Activated CD4-positive, alpha-beta T cell treated with anti-CD3 and anti-CD28 coated beads, Interleukin-2, Interleukin-4, amounts not matched to agents 100 ng/mL and 50 ng/mL, durations not matched to agents 16 hours and 8 hours (primary cell): ENCODE measurements at regions not wholly inside any gene's neighbourhood (a gene's known extent, or its start where the extent isn't known, plus 50 kb on each side); places are given as distances from the start of the nearest gene placed in this dataset.
"Not testable (repeated sequence)": the region's sequence is repeated elsewhere in the genome, so short reads cannot be mapped to it uniquely, and the experiment has no call there.

Source experiments
- DNase-seq: peaks from one replicate; pipeline ENCODE4 v3.0.0-alpha.2; 2020; ENCODE audit warnings: low spot score

DNA sequence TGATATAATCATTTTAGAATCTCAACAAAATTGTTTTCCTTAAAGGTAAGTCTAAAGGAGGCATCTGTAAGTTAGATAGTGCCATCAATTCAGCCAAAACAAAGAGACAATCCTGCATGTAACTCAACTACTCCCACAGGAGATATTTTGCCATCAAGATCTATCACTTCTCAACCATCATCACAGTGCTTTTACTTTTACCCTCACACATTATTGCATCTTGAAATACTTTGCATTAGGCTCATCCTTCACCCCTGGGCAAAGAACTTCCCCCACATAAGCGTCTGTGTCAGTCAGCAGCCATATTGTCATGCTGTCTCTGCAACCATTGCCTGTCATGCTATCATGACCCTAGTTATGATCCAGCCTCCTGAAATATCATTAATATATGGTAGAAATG is 54.9 kb upstream of the NLGN1 start:
- no peak for DNase-seq

DNA sequence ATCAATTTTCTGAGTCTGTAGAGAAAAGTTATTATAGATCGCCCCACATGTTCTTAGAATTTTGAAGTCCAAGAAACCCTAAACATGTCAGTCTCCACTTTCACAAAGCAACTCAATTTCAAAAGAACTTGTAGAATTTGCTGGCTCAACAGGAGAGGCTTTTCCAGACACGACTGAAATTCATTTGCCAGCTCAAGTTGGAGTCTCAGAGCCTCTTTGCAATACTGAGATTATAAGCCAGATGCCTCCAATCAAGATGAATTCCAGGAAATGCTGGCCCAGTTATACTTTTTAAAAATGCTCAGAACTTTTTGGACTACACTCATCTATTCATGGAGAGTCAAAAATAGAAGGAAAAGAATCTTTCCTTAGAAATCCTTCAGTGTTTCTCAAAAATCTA is 56.9 kb upstream of the NLGN1 start:
- no peak for DNase-seq

DNA sequence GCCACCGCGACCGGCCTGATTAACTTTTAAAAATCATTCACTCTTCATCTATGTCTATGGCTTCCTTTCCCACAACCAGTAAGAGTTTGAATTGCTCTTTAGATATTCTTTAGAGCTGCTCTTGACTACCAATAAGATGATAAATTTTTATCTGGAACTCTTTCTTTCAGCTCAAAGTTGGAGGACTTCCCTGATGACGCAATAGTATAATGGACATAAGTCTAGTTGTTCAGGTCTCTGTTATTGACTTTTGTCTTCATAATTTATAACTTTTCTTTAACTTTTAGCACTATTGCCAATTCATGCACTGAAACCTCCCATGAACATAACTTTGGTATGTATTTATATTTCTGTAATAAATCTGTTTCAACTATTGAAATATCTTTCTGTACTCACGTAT is 61.3 kb upstream of the NLGN1 start:
- DNase-seq = no peak

DNA sequence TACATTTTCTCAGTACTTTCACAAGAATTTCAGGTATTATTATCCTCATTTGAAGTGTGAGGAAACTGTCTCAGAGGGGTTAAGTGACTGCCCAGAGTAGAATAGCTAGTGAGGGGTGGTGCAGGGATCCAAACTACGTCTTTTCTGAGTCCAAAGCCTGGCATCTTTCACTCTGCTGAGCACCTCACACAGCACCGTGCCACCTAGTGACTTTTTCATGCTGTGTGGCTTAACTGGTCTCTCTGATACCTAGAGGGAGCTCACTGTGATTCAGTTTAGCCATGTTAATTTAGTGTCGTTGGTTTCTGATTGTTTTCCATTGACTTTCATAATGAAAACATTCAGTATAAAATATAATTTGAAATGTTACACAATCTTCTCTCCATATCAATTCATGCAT is 91.4 kb upstream of the NLGN1 start:
- DNase-seq = no peak

DNA sequence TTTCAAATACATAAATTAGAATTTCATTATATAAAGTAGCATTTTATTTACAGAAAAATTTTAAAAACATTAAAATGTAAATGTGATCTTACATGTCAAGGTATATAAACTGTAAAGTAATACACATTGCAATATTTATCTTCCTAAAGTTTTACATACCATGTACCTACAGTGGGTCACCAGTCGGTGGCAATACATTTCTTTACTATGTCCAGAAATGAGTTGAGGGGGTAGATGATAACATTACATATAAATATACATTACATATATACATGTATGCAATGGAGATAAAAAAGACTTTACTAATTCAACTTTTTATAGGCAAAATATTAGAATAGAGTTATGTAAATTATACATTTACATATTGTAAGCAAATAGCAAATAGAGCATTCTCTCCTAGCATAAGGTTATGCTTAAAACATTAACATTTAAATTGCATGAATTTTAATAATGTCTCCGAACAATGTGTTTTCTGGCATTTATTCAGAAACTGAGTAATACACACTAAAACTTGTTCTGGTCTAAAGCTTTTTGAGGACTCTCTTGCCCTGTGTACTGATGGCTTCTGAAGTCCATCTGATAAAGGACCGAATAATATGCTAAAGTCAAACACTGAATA is 93.3 kb upstream of the NLGN1 start:
- no peak for DNase-seq

DNA sequence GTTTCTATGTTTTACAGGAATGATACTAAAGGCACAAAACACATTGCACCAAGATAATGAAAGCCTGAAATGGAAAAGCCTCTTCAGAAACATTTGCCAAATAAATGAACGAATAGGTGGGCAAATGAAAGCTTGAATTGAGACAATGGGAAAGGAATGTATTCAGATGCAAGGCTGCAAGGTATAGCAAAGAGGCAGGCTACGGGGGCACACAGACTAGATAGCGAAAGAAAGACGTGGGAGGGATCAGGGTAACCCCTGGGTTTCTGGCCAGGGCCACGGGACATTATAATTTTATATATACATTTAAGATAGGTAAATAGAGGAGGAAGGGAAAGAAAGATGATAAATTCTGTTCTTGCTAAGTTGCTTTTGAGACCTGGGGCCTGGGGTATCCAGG is 95.9 kb upstream of the NLGN1 start:
- DNase-seq = no peak

DNA sequence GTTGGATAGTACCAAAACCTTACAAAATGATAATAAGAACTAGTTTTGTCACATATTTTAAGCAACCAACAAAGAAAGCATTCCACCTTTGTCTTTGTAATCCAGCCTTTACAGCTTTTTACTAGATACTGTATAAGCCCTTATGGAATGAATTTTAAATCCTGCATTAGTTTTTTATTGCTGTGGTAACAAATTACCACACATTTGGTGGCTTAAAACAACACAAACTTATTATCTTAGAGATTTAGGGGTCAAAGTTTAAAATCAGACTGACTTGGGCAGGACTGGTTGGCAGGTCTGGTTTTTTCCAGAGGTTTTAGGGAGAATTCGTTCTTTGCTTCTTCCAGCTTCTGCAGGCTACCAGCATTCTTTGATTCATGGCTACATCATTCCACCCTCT is 108.5 kb upstream of the NLGN1 start:
- DNase-seq = no peak

DNA sequence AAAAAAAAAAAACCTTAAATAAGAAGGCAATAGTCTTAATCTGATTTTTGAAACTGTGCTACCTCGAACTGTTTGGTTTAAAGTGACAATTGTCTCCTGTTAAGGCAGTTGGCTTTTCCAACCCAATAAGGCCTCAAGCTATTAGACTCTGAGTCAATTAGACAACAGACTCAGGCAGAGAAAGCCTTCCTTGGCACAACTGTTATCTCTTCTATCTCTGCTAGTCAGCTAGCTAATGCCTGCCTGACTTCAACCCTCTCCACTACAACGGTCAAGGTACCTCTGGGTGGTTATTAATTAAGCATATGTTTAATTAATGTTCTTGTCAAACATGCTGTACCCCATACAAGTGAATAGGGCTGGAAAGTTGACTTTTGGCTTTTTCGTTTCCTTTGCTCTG is 110.2 kb upstream of the NLGN1 start:
- DNase-seq = no peak

DNA sequence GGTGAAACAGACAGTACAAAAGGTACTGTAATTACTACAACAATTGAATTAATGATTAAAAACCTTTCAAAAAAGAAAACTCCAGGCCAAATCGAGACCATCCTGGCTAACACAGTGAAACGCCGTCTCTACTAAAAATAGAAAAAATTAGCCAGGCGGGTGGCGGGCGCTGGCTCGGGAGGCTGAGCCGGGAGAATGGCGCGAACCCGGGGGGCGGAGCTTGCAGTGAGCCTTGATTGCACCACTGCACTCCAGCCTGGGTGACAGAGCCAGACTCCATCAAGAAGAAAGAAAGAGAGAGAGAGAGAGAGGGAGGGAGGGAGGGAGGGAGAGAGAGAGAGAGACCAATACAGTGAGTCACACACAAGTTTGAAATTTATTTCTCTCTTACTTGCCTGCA is 111.0 kb upstream of the NLGN1 start:
- DNase-seq = not testable (repeated sequence)

DNA sequence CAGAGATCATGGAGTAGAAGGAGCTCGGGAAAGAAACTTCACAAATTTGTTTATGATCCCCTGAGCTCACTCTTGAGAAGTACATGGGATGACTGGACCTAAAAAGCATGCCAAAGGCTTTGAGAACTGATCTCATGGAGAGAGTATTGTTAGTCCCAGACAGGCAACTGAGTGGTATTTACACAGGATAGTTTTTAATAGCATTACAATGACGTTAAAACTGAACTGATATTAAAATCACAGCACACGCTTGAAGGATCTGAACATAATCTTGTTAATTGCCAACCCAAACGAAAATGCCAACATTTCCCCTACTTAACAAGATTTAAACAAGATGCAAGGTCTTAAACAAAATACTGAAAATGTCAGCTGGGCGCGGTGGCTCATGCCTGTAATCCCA is 113.2 kb upstream of the NLGN1 start:
- no peak for DNase-seq

DNA sequence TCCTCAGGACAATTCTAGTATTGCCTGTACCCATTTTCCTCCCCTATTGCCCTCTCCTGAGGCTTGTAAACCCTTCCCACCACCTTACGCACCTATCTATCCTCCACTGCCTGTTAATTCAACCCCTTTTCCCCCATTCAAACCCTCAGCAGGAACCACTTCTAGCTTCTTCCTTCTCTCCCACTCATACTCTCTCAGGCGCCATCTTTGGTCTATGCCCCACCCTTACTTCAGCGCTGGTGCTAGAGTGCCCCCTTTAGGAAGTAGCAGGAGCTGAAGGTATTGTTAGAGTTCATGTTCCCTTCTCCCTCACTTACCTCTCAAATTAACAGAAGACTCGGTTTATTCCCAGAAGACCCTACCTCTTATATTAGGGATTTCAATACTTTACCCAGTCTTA is 121.8 kb upstream of the NLGN1 start:
- peak; percentile 1 for DNase-seq

DNA sequence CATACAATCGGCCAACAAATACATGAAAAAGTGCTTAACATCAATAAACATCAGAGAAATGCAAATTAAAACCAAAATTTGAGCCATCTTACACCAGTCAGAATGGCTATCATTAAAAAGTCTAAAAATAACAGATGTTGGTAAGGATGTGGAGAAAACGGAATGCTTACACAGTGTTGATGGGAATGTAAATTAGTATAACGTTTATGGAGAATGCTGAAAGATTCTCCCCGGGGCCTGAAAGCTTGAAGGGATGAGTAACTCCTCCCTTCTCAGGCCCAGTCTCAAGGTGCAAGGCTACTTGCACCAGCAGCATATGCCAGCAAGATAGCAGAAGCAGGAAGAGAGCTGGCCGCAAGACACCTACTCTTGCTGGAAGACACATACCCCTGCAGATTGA is 123.7 kb upstream of the NLGN1 start:
- DNase-seq = no peak

DNA sequence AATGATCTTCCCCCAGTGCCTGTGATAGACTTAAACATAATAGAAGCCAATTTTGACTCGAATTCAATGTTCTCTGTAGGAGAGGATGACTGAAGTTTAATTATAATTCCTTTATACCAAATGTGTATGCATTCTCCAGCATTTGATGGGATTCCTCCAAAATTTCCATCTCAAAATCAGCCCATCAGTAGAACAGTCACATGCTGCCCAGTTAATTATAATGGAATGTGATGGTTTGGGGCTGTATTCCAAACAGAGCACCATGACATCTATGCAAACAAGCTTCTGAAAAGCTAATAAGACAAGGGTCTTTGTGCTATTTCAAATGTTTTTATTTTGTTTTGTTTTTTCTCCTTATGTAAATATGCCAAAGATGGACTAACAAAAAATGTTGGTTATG is 127.7 kb upstream of the SPATA16 start:
- DNase-seq = no peak

DNA sequence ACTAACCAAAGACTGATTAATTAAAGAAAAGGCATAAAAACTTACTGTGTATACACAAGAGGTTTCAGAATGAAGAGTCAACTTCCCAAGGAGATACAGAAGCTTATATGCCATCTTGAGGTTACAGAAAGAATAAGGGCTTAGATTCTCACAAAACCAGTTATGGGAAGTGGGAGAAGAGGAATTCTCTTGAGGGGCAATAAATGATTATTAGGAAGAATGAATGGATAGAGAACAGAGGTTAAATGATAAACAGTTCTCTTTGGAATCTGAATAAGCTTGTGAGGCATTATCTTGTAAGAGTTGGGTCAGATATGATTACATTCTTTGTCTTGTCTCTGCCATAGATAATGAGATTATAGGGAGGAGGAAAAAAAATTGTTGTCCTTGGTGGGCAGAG is 126.7 kb upstream of the SPATA16 start:
- DNase-seq = no peak

DNA sequence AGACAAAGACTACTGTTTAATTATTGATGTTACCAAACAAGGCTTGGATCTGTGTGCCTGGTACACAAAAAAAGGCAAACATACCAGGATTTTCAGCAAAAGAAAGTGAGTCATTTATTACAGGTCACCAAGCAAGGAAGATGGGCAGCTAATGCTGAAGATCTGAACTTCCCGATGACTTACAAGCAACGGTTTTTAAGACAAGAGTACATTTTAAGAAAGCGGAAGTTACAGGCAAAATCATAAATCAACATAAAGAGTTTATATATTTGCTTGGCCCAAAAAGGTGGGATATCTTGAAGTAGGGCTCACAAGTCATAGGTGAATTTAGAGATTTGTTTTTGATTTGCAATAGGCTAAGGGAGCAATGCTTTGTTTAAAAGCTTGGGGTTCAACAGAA is 125.4 kb upstream of the SPATA16 start:
- DNase-seq = no peak

DNA sequence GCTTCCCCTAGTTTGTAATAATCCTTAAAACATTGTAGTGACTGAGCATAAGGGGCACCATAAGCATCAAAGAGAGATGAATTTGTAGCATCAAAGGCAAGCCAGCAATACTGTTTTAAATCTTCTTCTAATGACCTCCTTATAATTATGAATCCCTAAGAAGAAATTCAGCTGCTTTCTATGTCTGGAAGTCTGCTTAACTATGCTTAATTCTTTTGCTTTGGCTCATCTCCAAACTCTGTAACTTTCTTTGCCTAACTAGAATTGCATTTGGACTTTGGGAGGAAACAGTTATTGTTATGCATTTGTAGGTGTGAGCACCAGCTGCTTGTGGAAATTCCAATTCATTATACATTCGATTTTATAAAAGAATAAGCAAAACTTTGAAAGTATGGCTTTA is 117.7 kb upstream of the SPATA16 start:
- DNase-seq = no peak

DNA sequence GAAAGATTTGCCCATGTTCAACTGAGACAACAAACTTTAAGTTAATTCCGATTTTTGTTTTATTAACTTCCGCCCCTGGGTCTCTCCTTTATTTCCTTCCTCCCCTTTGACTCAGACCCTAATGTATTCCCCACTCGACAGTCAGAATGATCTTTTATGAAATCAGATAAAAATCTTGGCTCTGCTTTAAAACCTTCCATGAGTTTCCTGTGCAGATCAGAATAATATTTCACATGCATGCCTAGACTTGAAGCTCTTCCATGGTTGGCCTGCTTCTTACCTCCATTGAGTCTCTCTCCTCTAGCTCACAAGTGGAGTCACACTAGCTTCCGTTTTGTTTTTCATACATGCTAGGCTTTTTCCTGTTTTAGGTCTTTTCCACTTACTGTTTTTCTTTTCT is 116.8 kb upstream of the SPATA16 start:
- DNase-seq = no peak

DNA sequence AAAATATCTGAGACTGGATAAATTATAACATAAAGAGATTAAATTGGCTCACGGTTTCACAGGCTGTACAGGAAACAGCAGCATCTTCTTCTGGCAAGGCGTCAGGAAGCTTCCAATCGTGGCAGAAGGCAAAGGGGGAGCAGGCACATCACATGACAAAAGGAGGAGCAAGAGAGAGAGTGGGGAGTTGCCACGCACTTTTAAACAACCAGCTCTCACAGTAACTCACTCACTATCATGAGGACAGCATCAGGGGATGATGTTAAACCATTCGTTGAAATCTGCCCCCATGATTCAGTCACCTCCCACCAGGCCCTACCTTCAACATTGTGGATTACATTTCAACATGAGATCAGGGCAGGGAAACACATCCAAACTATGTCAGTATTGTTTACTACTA is 114.5 kb upstream of the SPATA16 start:
- DNase-seq = no peak

DNA sequence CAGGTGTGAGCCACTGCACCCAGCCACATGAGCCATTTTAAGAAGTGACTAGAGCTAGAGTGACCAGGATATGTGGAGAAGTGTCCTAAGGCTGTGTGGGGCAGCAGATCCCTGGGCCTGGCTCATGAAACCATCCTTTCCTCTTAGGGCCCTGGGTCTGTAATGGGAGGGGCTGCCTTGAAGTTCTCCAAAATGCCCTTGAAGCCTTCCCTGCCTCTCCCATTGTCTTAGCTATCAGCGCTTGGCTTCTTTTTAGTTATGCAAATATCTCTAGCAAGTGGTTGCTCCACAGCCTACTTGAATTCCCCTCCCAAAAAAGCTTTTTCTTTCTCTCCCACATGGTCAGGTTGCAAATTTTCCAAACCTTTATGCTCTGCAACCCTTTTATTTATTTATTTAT is 112.4 kb upstream of the SPATA16 start:
- no peak for DNase-seq

DNA sequence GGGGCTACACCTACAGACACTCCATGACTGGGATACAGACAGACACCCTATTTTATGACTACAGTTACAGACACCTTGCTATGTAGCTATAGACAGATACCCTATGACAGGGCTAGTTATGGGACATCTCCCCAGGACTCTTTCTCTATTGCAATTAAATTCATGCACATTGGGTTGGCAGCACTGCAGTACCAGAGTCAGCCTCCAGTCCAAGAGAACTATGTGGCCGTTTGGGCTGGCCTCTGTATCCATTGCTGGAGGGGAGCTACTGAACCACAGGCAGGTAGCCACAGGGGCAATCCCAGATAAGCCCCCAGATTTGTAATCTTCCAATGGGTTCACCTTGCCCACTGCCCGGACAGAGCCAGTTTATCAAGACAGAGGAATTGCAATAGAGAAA is 108.4 kb upstream of the SPATA16 start:
- no peak for DNase-seq

DNA sequence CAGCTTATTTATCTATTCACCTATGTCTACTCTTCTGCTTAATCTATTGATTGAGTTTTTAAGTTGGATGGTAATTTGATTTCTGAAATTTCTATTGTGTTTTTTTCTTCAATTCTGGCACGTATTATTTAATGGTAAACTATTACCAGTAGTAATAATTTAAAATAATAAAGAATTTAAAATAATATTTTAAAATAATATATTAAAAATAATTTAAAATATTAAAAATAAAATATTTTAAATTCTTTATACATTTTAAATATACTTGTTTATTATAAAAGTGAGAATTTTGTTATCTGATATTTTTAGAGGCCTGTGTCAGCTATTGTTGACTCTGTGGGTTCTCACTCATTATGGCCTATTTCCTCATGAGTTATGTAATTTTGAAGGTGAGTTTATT is 100.7 kb upstream of the SPATA16 start:
- DNase-seq = no peak

DNA sequence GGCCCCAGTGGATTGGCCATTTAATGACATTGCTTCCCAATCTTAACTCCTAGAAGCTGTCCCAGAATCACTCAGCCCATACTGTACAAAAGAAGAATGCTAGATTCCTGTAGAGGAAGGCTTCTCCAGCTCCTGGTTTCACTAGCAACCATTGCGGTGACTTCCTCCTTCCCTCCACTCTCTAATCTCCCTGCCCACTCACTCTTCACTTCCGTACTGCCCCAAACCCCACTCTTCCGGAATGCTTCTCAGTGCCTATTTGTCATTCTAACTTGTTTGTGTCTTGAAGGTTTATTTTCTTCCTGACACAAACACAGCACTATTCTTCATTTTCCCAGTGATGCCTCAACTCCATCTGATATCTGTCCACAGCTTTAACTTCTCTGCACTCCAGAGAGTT is 97.1 kb upstream of the SPATA16 start:
- no peak for DNase-seq

DNA sequence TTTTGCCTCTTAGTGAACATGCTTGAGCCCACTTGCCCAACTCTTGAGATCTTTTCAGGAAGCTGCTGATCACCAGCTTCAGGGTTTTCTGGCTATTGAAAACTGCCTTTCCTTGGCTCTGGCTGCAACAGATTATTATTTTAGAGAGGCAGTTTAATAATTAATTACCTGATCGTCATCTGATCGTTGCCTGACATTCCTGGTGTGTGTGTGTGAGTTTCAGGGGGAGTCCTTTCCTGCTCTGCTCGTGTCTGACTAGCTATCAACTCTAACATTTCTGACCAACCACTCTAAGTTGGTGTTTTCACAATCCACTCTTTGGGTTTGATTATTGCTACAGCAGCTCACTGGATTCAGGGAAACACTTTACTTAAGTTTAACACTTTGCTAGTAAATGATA is 84.3 kb upstream of the SPATA16 start:
- DNase-seq = no peak

DNA sequence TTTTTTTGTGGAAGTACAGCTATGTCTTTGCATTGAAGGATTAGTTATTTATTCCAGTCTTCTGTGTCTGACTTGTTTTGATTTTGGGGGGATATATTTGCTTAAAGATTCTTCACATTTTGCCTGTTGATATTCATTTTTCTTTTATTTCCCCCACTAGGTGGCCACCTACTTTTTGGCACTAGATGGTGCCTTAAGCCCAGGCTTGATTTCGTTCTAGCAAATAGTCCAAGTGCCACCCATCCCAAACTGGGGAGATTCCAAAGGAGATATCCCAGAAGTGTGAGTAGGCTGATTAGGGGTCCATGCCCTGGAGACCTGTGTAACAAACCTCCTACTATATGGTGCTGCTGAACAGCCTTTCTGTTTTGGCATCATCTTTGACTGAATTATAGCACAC is 80.0 kb upstream of the SPATA16 start:
- no peak for DNase-seq

DNA sequence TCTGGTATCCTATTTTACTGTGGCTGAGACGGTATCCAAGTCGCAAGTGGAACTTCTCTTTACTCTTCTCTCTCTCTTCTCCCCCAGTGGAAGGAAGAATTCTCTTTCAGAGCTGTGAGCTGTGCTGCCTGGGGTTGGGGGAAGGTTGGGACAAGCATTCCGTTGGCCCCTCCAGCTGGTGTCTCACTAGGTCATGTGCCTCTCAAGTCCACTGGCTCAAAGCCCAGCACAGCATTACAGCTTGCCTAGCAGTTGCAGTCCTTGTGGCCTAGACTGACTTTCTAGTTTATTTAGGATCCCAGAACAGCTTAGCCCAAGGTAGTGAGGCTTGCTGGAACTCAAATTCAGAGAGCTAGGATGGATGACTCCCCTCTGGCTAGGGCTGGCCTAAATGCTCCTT is 76.1 kb upstream of the SPATA16 start:
- DNase-seq = no peak
